ENCODE measurements at regions not wholly inside any gene's neighbourhood (a gene's known extent, or its start where the extent isn't known, plus 50 kb on each side); places are given as distances from the start of the nearest gene placed in this dataset.

- DNase-seq (ENCODE audit: insufficient read length, low spot score) (no peak), FAIRE-seq (no peak)
- no peak for TF ChIP-seq CTCF (IDR thresholded peaks at IDR 0.05; ENCODE audit: insufficient read depth, missing control alignments)
Observed at GRCh38 chr11:23954730-23955129, 542.1 kb upstream of the LUZP2 start.

- FAIRE-seq = no peak
Observed at GRCh38 chr11:23956586-23956985, 540.3 kb upstream of the LUZP2 start.

GRCh38 chr11:23957314-23957713, 539.5 kb upstream of the LUZP2 start:
- no peak for TF ChIP-seq CTCF (IDR thresholded peaks at IDR 0.05; ENCODE audit: insufficient read depth, missing control alignments)
- DNase-seq (ENCODE audit: insufficient read length, low spot score) = no peak
- FAIRE-seq = no peak

More at GRCh38 chr11:23956586-23956985, 540.3 kb upstream of the LUZP2 start:
- no peak for DNase-seq (ENCODE audit: insufficient read length, low spot score)
- TF ChIP-seq CTCF (IDR thresholded peaks at IDR 0.05; ENCODE audit: insufficient read depth, missing control alignments) = no peak

GRCh38 chr11:23959462-23959861, 537.4 kb upstream of the LUZP2 start:
- no peak for TF ChIP-seq CTCF (IDR thresholded peaks at IDR 0.05; ENCODE audit: insufficient read depth, missing control alignments)
- DNase-seq (ENCODE audit: insufficient read length, low spot score) (no peak), FAIRE-seq (no peak)

GRCh38 chr11:23961503-23962338, 535.1 kb upstream of the LUZP2 start:
- TF ChIP-seq CTCF (IDR thresholded peaks at IDR 0.05; ENCODE audit: insufficient read depth, missing control alignments) = no peak
- no peak for FAIRE-seq
- DNase-seq (ENCODE audit: insufficient read length, low spot score) = no peak

GRCh38 chr11:23973244-23973643, 523.6 kb upstream of the LUZP2 start:
- FAIRE-seq (no peak), DNase-seq (ENCODE audit: insufficient read length, low spot score) (no peak)
- no peak for TF ChIP-seq CTCF (IDR thresholded peaks at IDR 0.05; ENCODE audit: insufficient read depth, missing control alignments)

GRCh38 chr11:23974051-23974450, 522.8 kb upstream of the LUZP2 start:
- FAIRE-seq (no peak), DNase-seq (ENCODE audit: insufficient read length, low spot score) (no peak)
- TF ChIP-seq CTCF (IDR thresholded peaks at IDR 0.05; ENCODE audit: insufficient read depth, missing control alignments) = no peak

All from D721Med (cell line).